Suprapubic skin (tissue), 3 donors: ENCODE measurements at regions not wholly inside any gene's neighbourhood (a gene's known extent, or its start where the extent isn't known, plus 50 kb on each side); places are given as distances from the start of the nearest gene placed in this dataset.

Experiments
- POLR2A ChIP-seq, 2 donors: fragments of 450-650 bp; IDR thresholded peaks; one replicate each; pipeline ENCODE4 v1.6.1; 2017; ENCODE audit warnings: antibody characterized with exemption in 2 of 2, mild to moderate bottlenecking in 2 of 2, moderate library complexity in 2 of 2
- TF ChIP-seq, protein P1 (sequence below), 2 donors: fragments of 200-600 bp in 1 of 2; fragments of 450-650 bp in 1 of 2; sonication (generic) in 1 of 2; IDR thresholded peaks; one replicate each; pipeline ENCODE4 v1.5.1; 2016 to 2019; ENCODE audit warnings: antibody characterized with exemption in 2 of 2, mild to moderate bottlenecking in 1 of 2, moderate library complexity in 1 of 2

DNA sequence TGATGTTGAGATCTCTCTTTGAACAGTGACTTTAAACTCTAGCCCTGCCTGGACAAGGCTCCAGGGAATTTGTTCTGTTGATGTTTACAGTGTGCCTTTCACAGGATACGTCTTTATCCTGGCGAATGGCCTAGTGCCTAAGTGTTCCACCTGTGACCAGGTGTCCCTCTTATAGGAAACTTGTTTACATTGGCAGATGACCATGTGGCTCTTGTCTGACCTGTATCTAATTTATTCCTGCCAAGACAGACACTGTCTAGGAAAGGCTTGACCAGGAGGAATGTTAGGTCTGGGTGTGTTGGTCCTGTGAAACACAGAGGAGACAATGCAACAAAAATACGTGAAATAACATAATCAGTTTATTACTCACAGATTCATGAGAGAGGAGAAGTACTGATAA lies 875.6 kb downstream of the METTL15 start:
- TF ChIP-seq, protein P1, sequence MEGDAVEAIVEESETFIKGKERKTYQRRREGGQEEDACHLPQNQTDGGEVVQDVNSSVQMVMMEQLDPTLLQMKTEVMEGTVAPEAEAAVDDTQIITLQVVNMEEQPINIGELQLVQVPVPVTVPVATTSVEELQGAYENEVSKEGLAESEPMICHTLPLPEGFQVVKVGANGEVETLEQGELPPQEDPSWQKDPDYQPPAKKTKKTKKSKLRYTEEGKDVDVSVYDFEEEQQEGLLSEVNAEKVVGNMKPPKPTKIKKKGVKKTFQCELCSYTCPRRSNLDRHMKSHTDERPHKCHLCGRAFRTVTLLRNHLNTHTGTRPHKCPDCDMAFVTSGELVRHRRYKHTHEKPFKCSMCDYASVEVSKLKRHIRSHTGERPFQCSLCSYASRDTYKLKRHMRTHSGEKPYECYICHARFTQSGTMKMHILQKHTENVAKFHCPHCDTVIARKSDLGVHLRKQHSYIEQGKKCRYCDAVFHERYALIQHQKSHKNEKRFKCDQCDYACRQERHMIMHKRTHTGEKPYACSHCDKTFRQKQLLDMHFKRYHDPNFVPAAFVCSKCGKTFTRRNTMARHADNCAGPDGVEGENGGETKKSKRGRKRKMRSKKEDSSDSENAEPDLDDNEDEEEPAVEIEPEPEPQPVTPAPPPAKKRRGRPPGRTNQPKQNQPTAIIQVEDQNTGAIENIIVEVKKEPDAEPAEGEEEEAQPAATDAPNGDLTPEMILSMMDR (IDR thresholded peaks at IDR 0.05) = no peak
- no peak for TF ChIP-seq POLR2A (IDR thresholded peaks at IDR 0.05)
